Activated T-cell treated with anti-CD3 and anti-CD28 coated beads, Interleukin-2, amount 50 U/mL, for 24 hours (primary cell): ENCODE measurements at regions not wholly inside any gene's neighbourhood (a gene's known extent, or its start where the extent isn't known, plus 50 kb on each side); places are given as distances from the start of the nearest gene placed in this dataset.

Experiments used
- DNase-seq: peaks from one replicate; pipeline ENCODE4 v3.0.0-alpha.2; 2020
- H3K27ac Mint-ChIP-seq: 2 replicates; pipeline ENCODE4 v1.8.0; 2020; ENCODE audit warnings: mild to moderate bottlenecking, mixed read lengths
- H3K27me3 Mint-ChIP-seq: 2 replicates; pipeline ENCODE4 v1.8.0; 2020; ENCODE audit warnings: mixed read lengths
- H3K36me3 Mint-ChIP-seq: 2 replicates; pipeline ENCODE4 v1.8.0; 2020; ENCODE audit warnings: low read depth, mixed read lengths
- H3K4me1 Mint-ChIP-seq: 2 replicates; pipeline ENCODE4 v1.8.0; 2020; ENCODE audit warnings: low read depth, mixed read lengths
- H3K4me3 Mint-ChIP-seq: 2 replicates; pipeline ENCODE4 v1.8.0; 2020; ENCODE audit warnings: mild to moderate bottlenecking, moderate library complexity, mixed read lengths
- H3K9me3 Mint-ChIP-seq: 2 replicates; pipeline ENCODE4 v1.8.0; 2020; ENCODE audit warnings: mixed read lengths

GRCh38 chr3:107284612-107285011 is 92.6 kb upstream of the CCDC54 start:
- H3K4me1 Mint-ChIP-seq = no peaks in the 10 kb centered on the region
- H3K9me3 Mint-ChIP-seq = no peaks in the 10 kb centered on the region
- no peak for DNase-seq
- H3K27me3 Mint-ChIP-seq = peaks cover 15% of the 10 kb centered on the region
- no peak overlapping the region for H3K27ac Mint-ChIP-seq
- H3K36me3 Mint-ChIP-seq = no peaks in the 10 kb centered on the region
- no peak overlapping the region for H3K4me3 Mint-ChIP-seq

GRCh38 chr3:107285197-107285596 is 92.0 kb upstream of the CCDC54 start:
- no peak overlapping the region for H3K4me3 Mint-ChIP-seq
- H3K4me1 Mint-ChIP-seq = no peaks in the 10 kb centered on the region
- no peak overlapping the region for H3K27ac Mint-ChIP-seq
- DNase-seq = no peak
- H3K9me3 Mint-ChIP-seq = no peaks in the 10 kb centered on the region
- no peaks in the 10 kb centered on the region for H3K36me3 Mint-ChIP-seq
- peaks cover 15% of the 10 kb centered on the region for H3K27me3 Mint-ChIP-seq

- Mint-ChIP-seq H3K9me3 (no peaks in the 10 kb centered on the region), H3K4me1 (no peaks in the 10 kb centered on the region), H3K27ac (no peak overlapping the region), H3K4me3 (no peak overlapping the region), H3K36me3 (no peaks in the 10 kb centered on the region), H3K27me3 (peaks cover 5% of the 10 kb centered on the region)
- no peak for DNase-seq
Observed at GRCh38 chr3:107289354-107289753, 87.9 kb upstream of the CCDC54 start.

DNA sequence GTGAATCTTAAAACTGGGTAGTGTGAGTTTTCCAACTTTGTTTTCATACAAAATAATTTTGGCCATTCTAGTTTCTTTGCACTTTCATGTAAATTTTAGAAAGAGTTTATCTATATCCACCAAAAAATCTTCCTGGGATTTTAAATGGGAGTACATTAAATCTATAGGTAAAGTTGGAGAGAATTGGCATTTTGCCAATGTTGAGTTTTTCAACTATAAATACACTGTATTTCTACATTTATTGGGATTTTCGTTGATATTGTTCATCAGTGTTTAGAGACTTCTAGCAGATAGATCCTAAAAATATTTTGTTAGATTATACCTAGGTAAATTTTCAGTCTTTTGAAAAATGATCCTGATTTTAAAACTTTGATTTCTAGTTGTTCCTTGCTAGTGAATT is 83.1 kb upstream of the CCDC54 start:
- Mint-ChIP-seq H3K4me1 (no peaks in the 10 kb centered on the region), H3K36me3 (peaks cover 5% of the 10 kb centered on the region), H3K4me3 (no peak overlapping the region), H3K9me3 (peaks cover 3% of the 10 kb centered on the region), H3K27me3 (peaks cover 3% of the 10 kb centered on the region), H3K27ac (no peak overlapping the region)
- DNase-seq = no peak

DNA sequence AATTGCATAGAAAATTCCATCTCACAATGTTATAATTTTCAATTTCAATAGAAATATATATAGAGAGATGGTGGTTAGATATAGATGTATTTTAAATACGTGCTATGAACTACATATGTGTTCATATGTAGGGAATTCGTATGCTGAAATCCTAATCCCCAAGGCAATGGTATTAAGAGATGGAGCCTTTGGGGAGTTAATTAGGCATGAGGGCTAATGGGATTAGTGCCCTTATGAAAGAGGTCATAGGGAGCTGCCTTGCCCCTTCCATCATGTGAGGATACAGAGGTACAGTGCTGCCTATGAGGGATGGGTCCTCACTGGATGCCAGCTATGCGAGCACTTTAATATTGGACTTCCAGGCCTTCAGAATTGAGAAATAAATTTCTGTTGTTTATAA is 79.6 kb upstream of the CCDC54 start:
- H3K4me3 Mint-ChIP-seq = no peak overlapping the region
- no peaks in the 10 kb centered on the region for H3K4me1 Mint-ChIP-seq
- H3K27ac Mint-ChIP-seq = no peak overlapping the region
- H3K36me3 Mint-ChIP-seq = peaks cover 5% of the 10 kb centered on the region
- DNase-seq = no peak
- peaks cover 3% of the 10 kb centered on the region for H3K9me3 Mint-ChIP-seq
- peaks cover 3% of the 10 kb centered on the region for H3K27me3 Mint-ChIP-seq

- Mint-ChIP-seq H3K36me3 (no peaks in the 10 kb centered on the region), H3K4me1 (no peaks in the 10 kb centered on the region), H3K27me3 (no peaks in the 10 kb centered on the region), H3K4me3 (no peak overlapping the region), H3K27ac (no peak overlapping the region), H3K9me3 (no peaks in the 10 kb centered on the region)
- no peak for DNase-seq
Observed at GRCh38 chr3:107307205-107307604, 70.0 kb upstream of the CCDC54 start.

DNA sequence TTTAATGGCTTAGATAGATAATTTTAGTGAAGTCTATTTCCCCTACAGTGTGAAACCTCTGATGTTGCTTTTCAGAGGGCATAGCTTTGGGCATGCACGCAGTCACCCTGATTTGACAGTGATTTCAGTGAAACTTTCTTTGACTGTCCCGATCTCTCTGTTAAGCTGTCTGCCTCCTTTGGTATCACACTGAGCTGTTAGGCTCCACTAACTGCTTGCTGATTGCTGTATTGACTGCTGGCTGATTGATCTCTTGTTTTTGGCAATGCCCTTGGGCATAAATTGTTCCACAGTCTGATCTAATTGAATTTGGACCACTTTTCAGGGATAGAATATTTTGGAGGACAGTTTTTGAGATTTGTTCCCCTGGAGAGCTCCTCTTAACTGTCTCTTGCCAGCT is 68.5 kb upstream of the CCDC54 start:
- DNase-seq = no peak
- Mint-ChIP-seq H3K27me3 (peaks cover 4% of the 10 kb centered on the region), H3K36me3 (no peaks in the 10 kb centered on the region), H3K9me3 (no peaks in the 10 kb centered on the region), H3K27ac (no peak overlapping the region), H3K4me3 (no peak overlapping the region), H3K4me1 (no peaks in the 10 kb centered on the region)

GRCh38 chr3:107309312-107309711 is 67.9 kb upstream of the CCDC54 start:
- no peaks in the 10 kb centered on the region for H3K4me1 Mint-ChIP-seq
- no peaks in the 10 kb centered on the region for H3K9me3 Mint-ChIP-seq
- no peaks in the 10 kb centered on the region for H3K36me3 Mint-ChIP-seq
- H3K4me3 Mint-ChIP-seq = no peak overlapping the region
- DNase-seq = no peak
- H3K27me3 Mint-ChIP-seq = peaks cover 4% of the 10 kb centered on the region
- H3K27ac Mint-ChIP-seq = no peak overlapping the region

DNA sequence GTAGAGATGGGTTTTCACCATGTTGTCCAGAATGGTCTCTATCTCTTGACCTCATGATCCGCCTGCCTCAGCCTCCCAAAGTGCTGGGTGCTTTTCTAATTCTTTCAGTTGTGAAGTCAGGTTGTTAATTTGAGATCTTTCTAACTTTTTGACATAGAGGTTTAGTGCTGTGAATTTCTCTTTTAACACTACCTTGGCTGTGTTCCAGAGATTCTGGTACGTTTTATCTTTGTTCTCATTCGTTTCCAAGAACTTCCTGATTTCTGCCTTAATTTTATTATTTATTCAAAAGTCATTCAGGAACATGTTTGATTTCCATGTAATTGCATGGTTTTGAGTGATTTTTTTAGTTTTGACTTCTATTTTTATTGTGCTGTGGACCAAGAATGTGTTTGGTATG is 63.5 kb upstream of the CCDC54 start:
- Mint-ChIP-seq H3K4me1 (no peaks in the 10 kb centered on the region), H3K4me3 (no peak overlapping the region), H3K27me3 (peaks cover 23% of the 10 kb centered on the region), H3K27ac (no peak overlapping the region), H3K9me3 (no peaks in the 10 kb centered on the region), H3K36me3 (no peaks in the 10 kb centered on the region)
- no peak for DNase-seq

DNA sequence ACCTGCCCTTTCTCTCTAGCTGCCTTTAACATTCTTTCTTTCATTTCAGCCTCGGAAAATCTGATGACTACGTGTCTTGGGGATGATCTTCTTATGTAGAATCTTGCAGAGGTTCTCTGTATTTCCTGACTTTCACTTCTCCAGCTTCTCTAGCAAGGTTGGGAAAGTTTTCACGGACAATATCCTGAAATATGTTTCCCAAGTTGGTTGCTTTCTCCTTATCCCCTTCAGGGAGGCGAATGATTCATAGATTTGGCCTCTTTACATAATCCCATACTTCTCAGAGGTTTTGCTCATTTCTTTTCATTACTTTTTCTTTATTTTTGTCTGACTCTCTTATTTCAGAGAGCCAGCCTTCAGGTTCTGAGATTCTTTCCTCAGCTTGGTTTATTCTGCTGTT is 62.1 kb upstream of the CCDC54 start:
- H3K27me3 Mint-ChIP-seq = peaks cover 23% of the 10 kb centered on the region
- no peaks in the 10 kb centered on the region for H3K36me3 Mint-ChIP-seq
- no peak for DNase-seq
- H3K4me1 Mint-ChIP-seq = no peaks in the 10 kb centered on the region
- H3K9me3 Mint-ChIP-seq = no peaks in the 10 kb centered on the region
- no peak overlapping the region for H3K4me3 Mint-ChIP-seq
- H3K27ac Mint-ChIP-seq = no peak overlapping the region

DNA sequence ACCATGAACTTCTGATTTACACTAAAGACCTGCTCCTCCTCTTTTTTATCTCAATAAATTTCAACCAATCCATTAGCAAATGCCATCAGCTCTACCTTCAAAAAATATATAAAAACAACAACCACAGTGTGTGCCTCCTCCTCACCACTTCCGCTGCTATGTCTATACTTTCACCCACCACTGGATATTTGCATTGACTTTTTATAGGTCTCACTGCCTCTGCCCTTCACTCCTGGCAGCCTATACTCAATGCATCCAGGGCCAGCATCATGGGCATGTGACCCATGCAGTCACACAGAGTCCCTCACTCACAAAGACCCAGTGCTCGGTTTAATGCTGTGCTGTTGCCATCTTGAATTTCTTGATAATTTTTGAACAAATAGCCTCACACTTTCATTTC is 53.5 kb upstream of the CCDC54 start:
- no peaks in the 10 kb centered on the region for H3K9me3 Mint-ChIP-seq
- H3K27me3 Mint-ChIP-seq = no peaks in the 10 kb centered on the region
- H3K36me3 Mint-ChIP-seq = no peaks in the 10 kb centered on the region
- H3K4me1 Mint-ChIP-seq = no peaks in the 10 kb centered on the region
- H3K4me3 Mint-ChIP-seq = no peak overlapping the region
- no peak overlapping the region for H3K27ac Mint-ChIP-seq
- DNase-seq = no peak

DNA sequence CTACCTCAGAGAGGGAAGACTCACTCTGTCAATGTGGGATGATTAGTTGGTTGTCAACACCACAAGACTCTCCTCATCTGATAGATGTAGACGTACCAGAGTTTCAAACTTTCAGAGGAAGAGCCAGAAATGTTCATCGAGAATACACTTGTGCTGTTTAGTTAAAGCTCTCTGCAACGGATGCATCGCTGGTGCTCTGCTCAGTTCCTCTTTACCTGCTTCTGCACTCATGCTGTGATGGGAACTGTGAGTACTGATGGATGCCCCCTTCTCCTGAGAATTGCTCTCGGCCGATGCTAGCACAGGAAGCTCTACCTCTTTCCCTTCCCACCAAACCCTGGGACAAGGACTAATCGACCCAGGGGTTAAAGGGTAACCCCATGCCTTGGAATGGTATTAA is 51.8 kb upstream of the CCDC54 start:
- Mint-ChIP-seq H3K4me3 (no peak overlapping the region), H3K9me3 (no peaks in the 10 kb centered on the region), H3K4me1 (no peaks in the 10 kb centered on the region)

More for the DNA sequence above, 51.8 kb upstream of the CCDC54 start:
- Mint-ChIP-seq H3K36me3 (no peaks in the 10 kb centered on the region), H3K27me3 (no peaks in the 10 kb centered on the region), H3K27ac (no peak overlapping the region)
- no peak for DNase-seq
